Keratinocyte (primary cell): ENCODE measurements at regions not wholly inside any gene's neighbourhood (a gene's known extent, or its start where the extent isn't known, plus 50 kb on each side); places are given as distances from the start of the nearest gene placed in this dataset.

Experiments
- DNase-seq: peaks from one replicate; pipeline ENCODE4 v3.0.0-alpha.2; 2011; ENCODE audit warnings: low read depth, missing footprints, low spot score
- FAIRE-seq: peaks from 2 replicates; lab custom pipeline; 2011; peaks lifted over from hg19 to GRCh38; lab: Jason Lieb, UNC
- H2AFZ ChIP-seq: 2 replicates; pipeline ENCODE4 v1.6.0; 2012; ENCODE audit warnings: low read length, control low read depth, inconsistent platforms; ENCODE audit not compliant: control insufficient read depth
- H3K27ac ChIP-seq: 2 replicates; pipeline ENCODE4 v1.5.1; 2011; ENCODE audit warnings: low read length; ENCODE audit not compliant: control insufficient read depth, insufficient read depth
- H3K27me3 ChIP-seq: 3 replicates; pipeline ENCODE4 v1.6.0; 2011; ENCODE audit warnings: low read length; ENCODE audit not compliant: control insufficient read depth, insufficient read depth; ENCODE audit errors: extremely low read depth
- H3K36me3 ChIP-seq, 2 experiments: 2 replicates in 1 of 2; 3 replicates in 1 of 2; pipeline ENCODE4 v1.5.1; 2011; ENCODE audit warnings: low read length in 2 of 2, mild to moderate bottlenecking in 1 of 2; ENCODE audit not compliant: control insufficient read depth in 2 of 2, insufficient read depth in 2 of 2; ENCODE audit errors: extremely low read depth in 1 of 2
- H3K4me1 ChIP-seq: 3 replicates; pipeline ENCODE4 v1.5.1; 2011; ENCODE audit warnings: low read length; ENCODE audit not compliant: control insufficient read depth, insufficient read depth; ENCODE audit errors: extremely low read depth
- H3K4me2 ChIP-seq: 3 replicates; pipeline ENCODE4 v1.6.0; 2011; ENCODE audit warnings: low read depth, low read length; ENCODE audit not compliant: control insufficient read depth, insufficient read depth; ENCODE audit errors: extremely low read depth
- H3K4me3 ChIP-seq, 3 experiments: fragments of 200-600 bp in 1 of 3; sonication (generic) in 1 of 3; 2 replicates in 2 of 3; 3 replicates in 1 of 3; pipeline ENCODE4 v1.5.1; 2011 to 2016; ENCODE audit warnings: low read length in 3 of 3, mild to moderate bottlenecking in 3 of 3, control low read depth in 2 of 3, inconsistent platforms in 1 of 3, low read depth in 1 of 3, mixed read lengths in 1 of 3, mixed run types in 1 of 3, moderate library complexity in 1 of 3; ENCODE audit not compliant: control insufficient read depth in 2 of 3, insufficient read depth in 2 of 3; ENCODE audit errors: extremely low read depth in 1 of 3
- H3K79me2 ChIP-seq: 2 replicates; pipeline ENCODE4 v1.6.0; 2012; ENCODE audit warnings: low read length; ENCODE audit not compliant: control insufficient read depth, insufficient read depth
- H3K9ac ChIP-seq: 3 replicates; pipeline ENCODE4 v1.6.0; 2011; ENCODE audit warnings: low read length; ENCODE audit not compliant: control insufficient read depth, insufficient read depth; ENCODE audit errors: extremely low read depth
- H3K9me1 ChIP-seq: 3 replicates; pipeline ENCODE4 v1.6.0; 2011; ENCODE audit warnings: low read length; ENCODE audit not compliant: control insufficient read depth, insufficient read depth; ENCODE audit errors: extremely low read depth
- H3K9me3 ChIP-seq: 2 replicates; pipeline ENCODE4 v1.5.1; 2012; ENCODE audit warnings: low read depth, low read length; ENCODE audit not compliant: control insufficient read depth
- H4K20me1 ChIP-seq: 3 replicates; pipeline ENCODE4 v1.6.0; 2011; ENCODE audit warnings: low read length; ENCODE audit not compliant: control insufficient read depth, insufficient read depth; ENCODE audit errors: extremely low read depth
- EZH2 ChIP-seq: IDR thresholded peaks from one replicate; pipeline ENCODE4 v1.6.1; 2012; ENCODE audit warnings: inconsistent platforms, mild to moderate bottlenecking, low read length, moderate library complexity
- dilution Hi-C: fragments of 300-500 bp; cut with MboI; formaldehyde crosslinking; loops from one replicate; pipeline ENCODE4 v1.7.0; 2020; ENCODE audit warnings: low sequenced_read_pairs; ENCODE audit not compliant: extremely low pct_ligation_motif_present
- TF ChIP-seq, protein P1 (sequence below), 3 experiments: IDR thresholded peaks in 1 of 3; conservative IDR thresholded peaks in 1 of 3; optimal IDR thresholded peaks in 1 of 3; 2 replicates in 2 of 3; 3 replicates in 1 of 3; pipeline versions ENCODE3 to v1.5.1; 2011; ENCODE audit warnings: low read length in 3 of 3, mild to moderate bottlenecking in 3 of 3, moderate library complexity in 2 of 3, control low read depth in 1 of 3, inconsistent platforms in 1 of 3; ENCODE audit not compliant: insufficient read depth in 2 of 3; ENCODE audit errors: extremely low read depth in 1 of 3

DNA sequence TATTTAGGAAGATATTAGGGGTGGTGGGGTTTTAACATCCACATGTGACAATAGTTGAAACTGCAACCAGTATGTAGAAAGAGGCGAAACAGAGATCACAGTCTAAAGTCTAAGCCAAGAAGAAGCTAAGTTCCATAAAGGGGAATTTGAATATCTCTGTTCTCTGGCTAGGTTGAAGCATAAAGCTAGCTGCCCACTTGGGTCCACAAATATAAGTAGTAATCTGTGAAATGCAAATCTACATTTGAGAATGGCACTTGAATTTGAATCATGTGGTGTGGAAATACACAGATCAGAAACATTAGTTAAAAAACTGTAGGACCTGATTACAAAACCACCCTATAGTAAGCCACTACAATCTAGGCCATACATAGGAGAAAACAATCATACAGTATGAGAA, 602.1 kb downstream of the LMO4 start:
- Histone ChIP-seq H3K9ac (no peak overlapping the region), H3K27ac (no peak overlapping the region), H3K27me3 (no peaks in the 10 kb centered on the region), H3K4me3 (no peak overlapping the region), H3K9me3 (no peaks in the 10 kb centered on the region), H3K79me2 (no peaks in the 10 kb centered on the region), H3K4me1 (peaks cover 4% of the 10 kb centered on the region), H2AFZ (no peak overlapping the region), H3K9me1 (no peaks in the 10 kb centered on the region), H3K36me3 (no peaks in the 10 kb centered on the region), H3K4me2 (no peak overlapping the region), H4K20me1 (no peaks in the 10 kb centered on the region)
- no peak for TF ChIP-seq EZH2
- TF ChIP-seq, protein P1, sequence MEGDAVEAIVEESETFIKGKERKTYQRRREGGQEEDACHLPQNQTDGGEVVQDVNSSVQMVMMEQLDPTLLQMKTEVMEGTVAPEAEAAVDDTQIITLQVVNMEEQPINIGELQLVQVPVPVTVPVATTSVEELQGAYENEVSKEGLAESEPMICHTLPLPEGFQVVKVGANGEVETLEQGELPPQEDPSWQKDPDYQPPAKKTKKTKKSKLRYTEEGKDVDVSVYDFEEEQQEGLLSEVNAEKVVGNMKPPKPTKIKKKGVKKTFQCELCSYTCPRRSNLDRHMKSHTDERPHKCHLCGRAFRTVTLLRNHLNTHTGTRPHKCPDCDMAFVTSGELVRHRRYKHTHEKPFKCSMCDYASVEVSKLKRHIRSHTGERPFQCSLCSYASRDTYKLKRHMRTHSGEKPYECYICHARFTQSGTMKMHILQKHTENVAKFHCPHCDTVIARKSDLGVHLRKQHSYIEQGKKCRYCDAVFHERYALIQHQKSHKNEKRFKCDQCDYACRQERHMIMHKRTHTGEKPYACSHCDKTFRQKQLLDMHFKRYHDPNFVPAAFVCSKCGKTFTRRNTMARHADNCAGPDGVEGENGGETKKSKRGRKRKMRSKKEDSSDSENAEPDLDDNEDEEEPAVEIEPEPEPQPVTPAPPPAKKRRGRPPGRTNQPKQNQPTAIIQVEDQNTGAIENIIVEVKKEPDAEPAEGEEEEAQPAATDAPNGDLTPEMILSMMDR (optimal IDR thresholded peaks at IDR 0.05 in 1 of 3, IDR thresholded peaks at IDR 0.05 in 1 of 3, conservative IDR thresholded peaks at IDR 0.05 in 1 of 3; ENCODE audit: extremely low read depth in 1 of 3, insufficient read depth in 2 of 3, low read length in 3 of 3): no peak
- DNase-seq (no peak), FAIRE-seq (no peak)
- dilution Hi-C loops: no loop called here

DNA sequence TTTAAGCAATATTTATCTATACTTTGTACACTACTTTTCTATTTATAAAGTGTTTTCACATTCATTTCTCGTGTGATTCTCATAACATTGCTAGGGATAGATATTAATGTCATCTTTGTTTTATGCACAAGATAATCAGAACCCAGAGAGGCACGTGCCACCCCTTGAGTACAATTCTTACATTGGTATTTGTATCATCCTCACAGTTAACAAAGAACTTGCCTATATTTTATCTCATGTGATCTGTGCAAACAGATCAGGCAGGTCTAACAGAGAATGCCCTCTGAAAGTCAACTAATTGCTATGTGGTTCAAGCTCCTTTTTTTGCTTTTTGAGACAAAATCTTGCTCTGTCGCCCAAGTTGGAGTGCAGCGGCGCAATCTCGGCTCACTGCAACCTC, 604.5 kb downstream of the LMO4 start:
- H3K9me3 ChIP-seq: no peaks in the 10 kb centered on the region
- FAIRE-seq (no peak), DNase-seq (no peak)
- H2AFZ ChIP-seq: no peak overlapping the region
- TF ChIP-seq, protein P1 (optimal IDR thresholded peaks at IDR 0.05 in 1 of 3, IDR thresholded peaks at IDR 0.05 in 1 of 3, conservative IDR thresholded peaks at IDR 0.05 in 1 of 3; ENCODE audit: extremely low read depth in 1 of 3, insufficient read depth in 2 of 3, low read length in 3 of 3): no peak
- no peak for TF ChIP-seq EZH2
- H3K9me1 ChIP-seq: no peaks in the 10 kb centered on the region
- no peaks in the 10 kb centered on the region for H3K27me3 ChIP-seq
- dilution Hi-C loops: no loop called here
- H4K20me1 ChIP-seq: no peaks in the 10 kb centered on the region
- no peak overlapping the region for H3K9ac ChIP-seq
- H3K27ac ChIP-seq: no peak overlapping the region
- no peak overlapping the region for H3K4me3 ChIP-seq
- H3K4me1 ChIP-seq: no peaks in the 10 kb centered on the region
- H3K36me3 ChIP-seq: no peaks in the 10 kb centered on the region
- H3K79me2 ChIP-seq: no peaks in the 10 kb centered on the region
- no peak overlapping the region for H3K4me2 ChIP-seq
